GM23338 (cell line): ENCODE measurements at regions not wholly inside any gene's neighbourhood (a gene's known extent, or its start where the extent isn't known, plus 50 kb on each side); places are given as distances from the start of the nearest gene placed in this dataset.

Experiments used
- CREB1 ChIP-seq: fragments of 250-450 bp; sonication (Bioruptor Pico); IDR thresholded peaks from 2 replicates; pipeline ENCODE4 v1.5.0; 2020; ENCODE audit warnings: low read depth, mild to moderate bottlenecking, moderate library complexity
- EZH2 ChIP-seq: fragments of 200-600 bp; sonication (generic); IDR thresholded peaks from one replicate; pipeline ENCODE4 v1.8.0; 2017; ENCODE audit warnings: antibody characterized with exemption, mild to moderate bottlenecking, low read depth; ENCODE audit not compliant: unreplicated experiment
- EZH2phosphoT487 ChIP-seq: fragments of 200-600 bp; sonication (generic); IDR thresholded peaks from one replicate; pipeline ENCODE4 v1.8.1; 2018; ENCODE audit warnings: antibody characterized with exemption; ENCODE audit not compliant: unreplicated experiment
- JUNB ChIP-seq: IDR thresholded peaks from one replicate; pipeline ENCODE4 v1.6.1; 2016; ENCODE audit warnings: antibody characterized with exemption; ENCODE audit not compliant: unreplicated experiment
- NANOG ChIP-seq: IDR thresholded peaks from 2 replicates; pipeline ENCODE4 v1.6.1; 2016; ENCODE audit warnings: antibody characterized with exemption, borderline replicate concordance
- POLR2AphosphoS5 ChIP-seq: IDR thresholded peaks from 2 replicates; pipeline ENCODE4 v1.6.1; 2016; ENCODE audit warnings: antibody characterized with exemption, low read depth
- STAT1 ChIP-seq: IDR thresholded peaks from one replicate; pipeline ENCODE4 v1.6.1; 2016; ENCODE audit warnings: antibody characterized with exemption; ENCODE audit not compliant: unreplicated experiment
- ZNF114 ChIP-seq: fragments of 250-450 bp; sonication (Bioruptor Pico); IDR thresholded peaks from 2 replicates; pipeline ENCODE4 v1.5.0; 2020; ENCODE audit warnings: mild to moderate bottlenecking, moderate library complexity
- TF ChIP-seq, protein P1 (sequence below), 2 experiments: fragments of 200-600 bp in 1 of 2; sonication (generic) in 1 of 2; conservative IDR thresholded peaks; 2 replicates each; pipeline versions ENCODE4 v1.5.1 to v1.6.1; 2016 to 2017; ENCODE audit warnings: antibody characterized with exemption in 2 of 2, low read depth in 2 of 2, mild to moderate bottlenecking in 2 of 2, moderate library complexity in 1 of 2
- TF ChIP-seq, protein P2 (sequence below): IDR thresholded peaks from one replicate; pipeline ENCODE4 v1.6.1; 2018; ENCODE audit warnings: antibody characterized with exemption; ENCODE audit not compliant: unreplicated experiment
- TF ChIP-seq, protein P3 (sequence below): IDR thresholded peaks from 2 replicates; pipeline ENCODE4 v1.6.1; 2016; ENCODE audit warnings: antibody characterized with exemption

DNA sequence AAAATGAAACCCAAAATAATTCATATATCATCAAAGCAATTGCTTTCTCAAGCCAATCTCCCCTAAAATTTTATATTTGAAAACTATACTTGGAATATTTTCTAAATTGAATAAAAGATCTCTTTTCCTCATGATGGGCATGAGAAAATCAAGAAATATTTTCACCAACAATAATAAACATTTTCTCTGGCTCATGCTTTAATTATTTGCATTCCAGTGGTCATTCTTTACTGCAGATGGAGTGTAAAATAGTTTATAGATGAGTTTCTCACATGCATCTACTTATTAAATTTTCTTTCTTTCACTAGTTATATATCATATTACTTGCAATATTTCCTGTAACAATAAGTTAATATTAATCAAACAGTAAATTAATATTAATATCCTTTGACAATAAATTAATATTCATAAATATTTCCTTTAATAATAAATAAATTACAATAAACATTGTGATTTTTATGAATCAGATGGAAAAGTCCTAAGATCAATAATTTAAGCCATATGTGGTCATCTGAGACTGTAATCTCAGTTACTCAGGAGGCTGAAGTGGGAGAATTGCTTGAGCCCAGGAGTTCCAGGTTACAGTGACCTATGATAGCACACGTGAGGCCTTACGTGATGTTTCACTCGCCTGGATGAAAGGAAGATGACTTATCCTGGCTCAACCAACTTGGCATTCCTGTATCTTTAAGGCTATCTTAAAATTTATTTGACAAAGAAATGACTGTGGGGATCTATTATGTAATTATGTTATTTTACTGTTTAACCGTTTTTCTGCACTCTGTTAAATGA lies 958.8 kb downstream of the ZPLD1 start:
- TF ChIP-seq, protein P1, sequence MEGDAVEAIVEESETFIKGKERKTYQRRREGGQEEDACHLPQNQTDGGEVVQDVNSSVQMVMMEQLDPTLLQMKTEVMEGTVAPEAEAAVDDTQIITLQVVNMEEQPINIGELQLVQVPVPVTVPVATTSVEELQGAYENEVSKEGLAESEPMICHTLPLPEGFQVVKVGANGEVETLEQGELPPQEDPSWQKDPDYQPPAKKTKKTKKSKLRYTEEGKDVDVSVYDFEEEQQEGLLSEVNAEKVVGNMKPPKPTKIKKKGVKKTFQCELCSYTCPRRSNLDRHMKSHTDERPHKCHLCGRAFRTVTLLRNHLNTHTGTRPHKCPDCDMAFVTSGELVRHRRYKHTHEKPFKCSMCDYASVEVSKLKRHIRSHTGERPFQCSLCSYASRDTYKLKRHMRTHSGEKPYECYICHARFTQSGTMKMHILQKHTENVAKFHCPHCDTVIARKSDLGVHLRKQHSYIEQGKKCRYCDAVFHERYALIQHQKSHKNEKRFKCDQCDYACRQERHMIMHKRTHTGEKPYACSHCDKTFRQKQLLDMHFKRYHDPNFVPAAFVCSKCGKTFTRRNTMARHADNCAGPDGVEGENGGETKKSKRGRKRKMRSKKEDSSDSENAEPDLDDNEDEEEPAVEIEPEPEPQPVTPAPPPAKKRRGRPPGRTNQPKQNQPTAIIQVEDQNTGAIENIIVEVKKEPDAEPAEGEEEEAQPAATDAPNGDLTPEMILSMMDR (conservative IDR thresholded peaks at IDR 0.05; ENCODE audit: low read depth in 2 of 2), result no peak
- TF ChIP-seq POLR2AphosphoS5 (no peak), EZH2phosphoT487 (no peak), EZH2 (no peak), CREB1 (CRISPR knock-in tag) (no peak), JUNB (no peak), ZNF114 (no peak), STAT1 (no peak), NANOG (no peak)
- TF ChIP-seq, protein P2, sequence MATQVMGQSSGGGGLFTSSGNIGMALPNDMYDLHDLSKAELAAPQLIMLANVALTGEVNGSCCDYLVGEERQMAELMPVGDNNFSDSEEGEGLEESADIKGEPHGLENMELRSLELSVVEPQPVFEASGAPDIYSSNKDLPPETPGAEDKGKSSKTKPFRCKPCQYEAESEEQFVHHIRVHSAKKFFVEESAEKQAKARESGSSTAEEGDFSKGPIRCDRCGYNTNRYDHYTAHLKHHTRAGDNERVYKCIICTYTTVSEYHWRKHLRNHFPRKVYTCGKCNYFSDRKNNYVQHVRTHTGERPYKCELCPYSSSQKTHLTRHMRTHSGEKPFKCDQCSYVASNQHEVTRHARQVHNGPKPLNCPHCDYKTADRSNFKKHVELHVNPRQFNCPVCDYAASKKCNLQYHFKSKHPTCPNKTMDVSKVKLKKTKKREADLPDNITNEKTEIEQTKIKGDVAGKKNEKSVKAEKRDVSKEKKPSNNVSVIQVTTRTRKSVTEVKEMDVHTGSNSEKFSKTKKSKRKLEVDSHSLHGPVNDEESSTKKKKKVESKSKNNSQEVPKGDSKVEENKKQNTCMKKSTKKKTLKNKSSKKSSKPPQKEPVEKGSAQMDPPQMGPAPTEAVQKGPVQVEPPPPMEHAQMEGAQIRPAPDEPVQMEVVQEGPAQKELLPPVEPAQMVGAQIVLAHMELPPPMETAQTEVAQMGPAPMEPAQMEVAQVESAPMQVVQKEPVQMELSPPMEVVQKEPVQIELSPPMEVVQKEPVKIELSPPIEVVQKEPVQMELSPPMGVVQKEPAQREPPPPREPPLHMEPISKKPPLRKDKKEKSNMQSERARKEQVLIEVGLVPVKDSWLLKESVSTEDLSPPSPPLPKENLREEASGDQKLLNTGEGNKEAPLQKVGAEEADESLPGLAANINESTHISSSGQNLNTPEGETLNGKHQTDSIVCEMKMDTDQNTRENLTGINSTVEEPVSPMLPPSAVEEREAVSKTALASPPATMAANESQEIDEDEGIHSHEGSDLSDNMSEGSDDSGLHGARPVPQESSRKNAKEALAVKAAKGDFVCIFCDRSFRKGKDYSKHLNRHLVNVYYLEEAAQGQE, result no peak
- TF ChIP-seq, protein P3, sequence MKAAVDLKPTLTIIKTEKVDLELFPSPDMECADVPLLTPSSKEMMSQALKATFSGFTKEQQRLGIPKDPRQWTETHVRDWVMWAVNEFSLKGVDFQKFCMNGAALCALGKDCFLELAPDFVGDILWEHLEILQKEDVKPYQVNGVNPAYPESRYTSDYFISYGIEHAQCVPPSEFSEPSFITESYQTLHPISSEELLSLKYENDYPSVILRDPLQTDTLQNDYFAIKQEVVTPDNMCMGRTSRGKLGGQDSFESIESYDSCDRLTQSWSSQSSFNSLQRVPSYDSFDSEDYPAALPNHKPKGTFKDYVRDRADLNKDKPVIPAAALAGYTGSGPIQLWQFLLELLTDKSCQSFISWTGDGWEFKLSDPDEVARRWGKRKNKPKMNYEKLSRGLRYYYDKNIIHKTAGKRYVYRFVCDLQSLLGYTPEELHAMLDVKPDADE, result no peak
